Kidney epithelial cell (primary cell): ENCODE measurements at regions not wholly inside any gene's neighbourhood (a gene's known extent, or its start where the extent isn't known, plus 50 kb on each side); places are given as distances from the start of the nearest gene placed in this dataset.

Experiments
- DNase-seq: peaks from one replicate; pipeline ENCODE4 v3.0.0-alpha.2; 2010; ENCODE audit warnings: low read depth
- H3K27me3 ChIP-seq: 2 replicates; pipeline ENCODE4 v1.6.0; 2011; ENCODE audit warnings: low read length; ENCODE audit not compliant: control insufficient read depth, insufficient read depth
- H3K36me3 ChIP-seq: 2 replicates; pipeline ENCODE4 v1.5.1; 2011; ENCODE audit warnings: low read length; ENCODE audit not compliant: control insufficient read depth, insufficient read depth
- H3K4me3 ChIP-seq: 2 replicates; pipeline ENCODE4 v1.5.1; 2011; ENCODE audit warnings: low read depth, mild to moderate bottlenecking, control low read depth, low read length
- TF ChIP-seq, protein P1 (sequence below): IDR thresholded peaks from 2 replicates; pipeline ENCODE4 v1.5.1; 2011; ENCODE audit warnings: mild to moderate bottlenecking, moderate library complexity, low read length, control low read depth, inconsistent platforms; ENCODE audit not compliant: insufficient read depth, poor library complexity, severe bottlenecking

DNA sequence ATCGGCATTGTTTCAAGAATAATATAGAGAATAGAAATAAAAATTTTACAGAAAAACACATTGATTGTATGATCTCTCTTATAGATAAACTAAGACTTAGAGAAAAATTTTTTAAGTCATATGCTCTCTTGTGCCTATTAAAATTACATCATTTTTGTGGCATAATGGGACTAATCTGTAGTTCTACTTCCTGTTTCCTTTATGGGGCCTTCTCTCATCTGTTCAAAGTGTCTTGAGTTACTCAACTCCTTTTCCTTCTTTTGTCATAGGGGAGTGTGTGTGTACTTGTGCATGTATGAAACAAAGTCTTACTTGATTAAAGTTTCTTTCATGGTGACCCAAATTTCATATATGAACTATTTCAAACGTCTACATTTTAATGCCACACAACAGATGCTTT lies 1448.9 kb upstream of the TENM3 start:
- DNase-seq, result no peak
- Histone ChIP-seq H3K27me3 (no peaks in the 10 kb centered on the region), H3K4me3 (no peak overlapping the region), H3K36me3 (no peaks in the 10 kb centered on the region)
- TF ChIP-seq, protein P1, sequence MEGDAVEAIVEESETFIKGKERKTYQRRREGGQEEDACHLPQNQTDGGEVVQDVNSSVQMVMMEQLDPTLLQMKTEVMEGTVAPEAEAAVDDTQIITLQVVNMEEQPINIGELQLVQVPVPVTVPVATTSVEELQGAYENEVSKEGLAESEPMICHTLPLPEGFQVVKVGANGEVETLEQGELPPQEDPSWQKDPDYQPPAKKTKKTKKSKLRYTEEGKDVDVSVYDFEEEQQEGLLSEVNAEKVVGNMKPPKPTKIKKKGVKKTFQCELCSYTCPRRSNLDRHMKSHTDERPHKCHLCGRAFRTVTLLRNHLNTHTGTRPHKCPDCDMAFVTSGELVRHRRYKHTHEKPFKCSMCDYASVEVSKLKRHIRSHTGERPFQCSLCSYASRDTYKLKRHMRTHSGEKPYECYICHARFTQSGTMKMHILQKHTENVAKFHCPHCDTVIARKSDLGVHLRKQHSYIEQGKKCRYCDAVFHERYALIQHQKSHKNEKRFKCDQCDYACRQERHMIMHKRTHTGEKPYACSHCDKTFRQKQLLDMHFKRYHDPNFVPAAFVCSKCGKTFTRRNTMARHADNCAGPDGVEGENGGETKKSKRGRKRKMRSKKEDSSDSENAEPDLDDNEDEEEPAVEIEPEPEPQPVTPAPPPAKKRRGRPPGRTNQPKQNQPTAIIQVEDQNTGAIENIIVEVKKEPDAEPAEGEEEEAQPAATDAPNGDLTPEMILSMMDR, result no peak

DNA sequence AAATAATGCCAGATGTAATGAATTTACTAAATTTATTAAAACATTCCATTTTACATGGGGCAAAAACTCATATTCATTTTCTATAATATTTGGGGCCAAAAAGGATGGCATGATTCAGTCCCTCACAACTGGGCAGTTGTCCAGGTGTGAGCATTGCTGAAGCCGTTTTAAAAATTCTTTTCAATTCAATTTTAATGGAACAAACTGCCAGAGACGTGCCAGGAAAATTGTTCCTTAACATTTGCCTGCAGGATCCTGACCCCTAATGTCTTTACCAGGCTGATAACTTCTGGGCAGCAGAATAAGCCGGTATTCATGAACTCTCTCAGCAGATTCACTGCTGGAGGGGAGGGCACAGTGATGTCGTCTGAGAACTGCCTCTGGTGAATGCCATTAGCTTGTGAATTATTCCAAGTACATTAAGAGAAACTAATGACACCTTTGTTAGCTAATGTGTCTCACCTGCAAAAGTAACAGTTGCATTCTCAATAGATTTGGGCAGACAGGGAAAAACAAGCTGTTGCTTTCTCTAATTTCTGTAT lies 1445.1 kb upstream of the TENM3 start:
- Histone ChIP-seq H3K4me3 (no peak overlapping the region), H3K27me3 (no peaks in the 10 kb centered on the region), H3K36me3 (no peaks in the 10 kb centered on the region)
- DNase-seq, result no peak
- TF ChIP-seq, protein P1, result no peak

DNA sequence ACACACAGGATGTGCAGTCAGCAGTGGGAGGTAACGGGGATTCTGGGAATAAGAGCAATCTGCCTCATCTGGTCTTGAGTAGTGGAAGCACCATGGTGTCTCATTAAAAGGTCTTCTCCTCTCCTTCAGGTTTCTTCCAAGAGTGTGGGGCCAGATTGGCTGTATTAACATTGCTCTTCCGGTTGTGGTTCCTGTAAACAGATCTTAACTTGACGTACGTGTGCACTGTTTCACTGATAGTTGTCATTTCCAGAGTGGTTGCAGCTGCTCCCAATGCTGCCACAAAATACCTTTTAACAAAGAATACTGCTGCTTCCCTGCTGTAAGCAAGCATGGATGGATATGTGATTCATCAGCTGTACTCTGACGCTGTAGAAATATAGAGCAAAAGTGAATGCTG lies 1443.4 kb upstream of the TENM3 start:
- TF ChIP-seq, protein P1, result no peak
- H3K4me3 ChIP-seq, result no peak overlapping the region
- no peak for DNase-seq
- H3K36me3 ChIP-seq, result no peaks in the 10 kb centered on the region
- no peaks in the 10 kb centered on the region for H3K27me3 ChIP-seq

DNA sequence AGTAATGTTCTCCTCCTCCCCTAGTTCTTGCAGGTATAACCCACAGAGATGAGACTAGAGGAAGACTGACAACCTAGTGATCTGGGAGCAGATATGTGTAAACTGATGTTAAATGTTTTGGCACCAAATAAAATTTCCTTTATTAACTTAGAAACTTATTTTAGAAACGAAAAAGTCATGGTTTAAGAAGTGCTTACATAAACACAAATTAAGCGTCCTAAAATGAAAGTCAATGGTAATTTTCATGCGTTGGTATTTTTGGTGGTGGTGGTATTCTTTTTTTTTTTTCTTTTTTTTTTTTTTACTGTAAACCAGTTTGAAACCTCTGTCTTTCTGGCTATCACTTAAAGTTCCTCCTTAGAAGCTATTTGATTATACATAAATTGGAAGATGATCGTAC lies 1438.1 kb upstream of the TENM3 start:
- Histone ChIP-seq H3K36me3 (no peaks in the 10 kb centered on the region), H3K4me3 (no peak overlapping the region), H3K27me3 (no peaks in the 10 kb centered on the region)
- TF ChIP-seq, protein P1, result no peak
- DNase-seq, result no peak

DNA sequence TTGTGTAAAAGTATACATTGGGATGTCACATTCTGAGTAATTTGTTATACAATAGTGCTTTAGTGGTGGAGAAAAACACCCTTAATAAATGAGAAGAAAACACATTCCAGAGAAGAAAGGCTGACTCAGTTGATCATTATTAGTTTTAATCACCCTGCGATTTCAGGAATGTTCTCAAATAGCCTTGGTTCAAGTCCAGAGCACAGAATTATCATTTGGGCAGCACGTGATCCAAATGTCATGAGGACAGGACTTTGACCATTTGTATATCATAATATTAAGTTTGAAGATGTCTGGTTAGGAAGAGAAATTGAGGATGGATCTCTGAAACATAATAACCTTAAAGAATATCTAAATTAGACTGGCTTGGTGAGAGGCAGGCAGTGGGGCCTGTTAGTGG lies 1434.3 kb upstream of the TENM3 start:
- no peak for DNase-seq
- TF ChIP-seq, protein P1, result no peak
- Histone ChIP-seq H3K36me3 (no peaks in the 10 kb centered on the region), H3K4me3 (no peak overlapping the region), H3K27me3 (no peaks in the 10 kb centered on the region)

DNA sequence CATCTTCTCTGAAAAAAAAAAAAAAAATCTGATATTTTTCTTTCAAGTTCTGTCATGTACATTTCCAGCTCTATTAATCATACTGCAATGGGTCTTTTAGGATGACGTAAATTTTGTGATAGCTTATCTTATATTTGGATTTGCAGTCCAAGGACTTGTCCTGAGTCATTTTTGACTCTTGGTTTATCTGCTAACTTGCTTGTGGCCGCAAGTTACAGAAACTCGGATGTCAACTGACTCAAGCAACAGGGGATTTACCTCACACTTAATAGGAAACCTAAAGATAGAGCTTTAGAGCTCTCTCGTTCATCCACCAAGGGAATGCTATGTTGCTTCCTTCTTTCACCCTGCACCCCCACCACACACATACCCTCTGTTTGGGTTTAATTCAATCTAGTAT lies 1433.8 kb upstream of the TENM3 start:
- DNase-seq, result no peak
- Histone ChIP-seq H3K36me3 (no peaks in the 10 kb centered on the region), H3K27me3 (no peaks in the 10 kb centered on the region), H3K4me3 (no peak overlapping the region)
- TF ChIP-seq, protein P1, result no peak
